Testis (tissue), 2 donors: ENCODE measurements at regions not wholly inside any gene's neighbourhood (a gene's known extent, or its start where the extent isn't known, plus 50 kb on each side); places are given as distances from the start of the nearest gene placed in this dataset.

Source experiments
- DNase-seq: peaks from one replicate; pipeline ENCODE4 v3.0.0-alpha.2; 2019
- H3K27ac ChIP-seq, 2 donors: fragments of 200-600 bp; sonication (generic); one replicate each; pipeline ENCODE4 v1.5.1; 2019
- H3K27me3 ChIP-seq: fragments of 200-600 bp; sonication (generic); one replicate; pipeline ENCODE4 v1.5.1; 2019
- H3K36me3 ChIP-seq: fragments of 200-600 bp; sonication (generic); one replicate; pipeline ENCODE4 v1.5.1; 2017; ENCODE audit warnings: low read depth; ENCODE audit errors: missing control alignments
- H3K4me1 ChIP-seq: fragments of 200-600 bp; sonication (generic); one replicate; pipeline ENCODE4 v1.5.1; 2019
- H3K4me3 ChIP-seq, 2 donors: fragments of 200-600 bp; sonication (generic); one replicate each; pipeline ENCODE4 v1.5.1; 2017 to 2019
- H3K9me3 ChIP-seq: fragments of 200-600 bp; sonication (generic); one replicate; pipeline ENCODE4 v1.5.1; 2017
- CTCF ChIP-seq, 3 experiments: fragments of 450-650 bp in 2 of 3; fragments of 200-600 bp in 1 of 3; sonication (generic) in 1 of 3; IDR thresholded peaks; one replicate each; pipeline ENCODE4 v1.5.1; 2016 to 2019; ENCODE audit warnings: antibody characterized with exemption in 3 of 3, mild to moderate bottlenecking in 2 of 3, moderate library complexity in 1 of 3
- POLR2A ChIP-seq: fragments of 450-650 bp; IDR thresholded peaks from one replicate; pipeline ENCODE4 v1.6.1; 2017; ENCODE audit warnings: antibody characterized with exemption, mild to moderate bottlenecking, moderate library complexity
- WGBS, 2 donors: methylation state at CpG; one replicate each; pipeline ENCODE4 v1.1.5; 2018; 5-methylcytosine and 5-hydroxymethylcytosine counted together
- intact Hi-C: fragments of 100-400 bp; cut with DNase I; formaldehyde crosslinking; loops from one replicate; pipeline ENCODE4 v1.15.1; 2023; ENCODE audit warnings: low total_unique reads

- Histone ChIP-seq H3K4me3 (no peak overlapping the region), H3K9me3 (no peaks in the 10 kb centered on the region), H3K27me3 (no peaks in the 10 kb centered on the region), H3K4me1 (no peaks in the 10 kb centered on the region), H3K36me3 (no peaks in the 10 kb centered on the region), H3K27ac (no peak overlapping the region)
- TF ChIP-seq CTCF (IDR thresholded peaks at IDR 0.05): no peak
- no peak for TF ChIP-seq POLR2A
- intact Hi-C loops: no loop called here
- DNase-seq: no peak
- 96% methylated on average over 4 of the region's 4 CpGs for WGBS, 2 donors
Measured at GRCh38 chr5:99835791-99836190, 699.4 kb upstream of the FAM174A start.

GRCh38 chr5:99827136-99827535, 708.0 kb upstream of the FAM174A start:
- Histone ChIP-seq H3K4me3 (no peak overlapping the region), H3K27me3 (no peaks in the 10 kb centered on the region), H3K27ac (no peak overlapping the region), H3K36me3 (no peaks in the 10 kb centered on the region), H3K4me1 (no peaks in the 10 kb centered on the region), H3K9me3 (no peaks in the 10 kb centered on the region)
- WGBS, 2 donors: 69 to 84% methylated on average over 2 of the region's 2 CpGs
- no peak for DNase-seq
- TF ChIP-seq POLR2A (no peak), CTCF (IDR thresholded peaks at IDR 0.05) (no peak)
- intact Hi-C loops: no loop called here

- no peaks in the 10 kb centered on the region for H3K9me3 ChIP-seq
- TF ChIP-seq POLR2A (no peak), CTCF (IDR thresholded peaks at IDR 0.05) (no peak)
- WGBS, 2 donors: 73 to 74% methylated on average over 17 of the region's 17 CpGs
- H3K4me1 ChIP-seq: no peaks in the 10 kb centered on the region
- no peaks in the 10 kb centered on the region for H3K27me3 ChIP-seq
- intact Hi-C loops: no loop called here
- H3K27ac ChIP-seq: no peak overlapping the region
- H3K36me3 ChIP-seq: no peaks in the 10 kb centered on the region
- H3K4me3 ChIP-seq: no peak overlapping the region
- no peak for DNase-seq
Measured at GRCh38 chr5:99817796-99818195, 717.4 kb upstream of the FAM174A start.

- intact Hi-C loops: no loop called here
- 29 to 52% methylated on average over 3 of the region's 3 CpGs for WGBS, 2 donors
- Histone ChIP-seq H3K4me3 (no peak overlapping the region), H3K27ac (no peak overlapping the region), H3K27me3 (no peaks in the 10 kb centered on the region), H3K4me1 (no peaks in the 10 kb centered on the region), H3K9me3 (no peaks in the 10 kb centered on the region), H3K36me3 (no peaks in the 10 kb centered on the region)
- no peak for DNase-seq
- no peak for TF ChIP-seq POLR2A
- TF ChIP-seq CTCF (IDR thresholded peaks at IDR 0.05): no peak
Measured at GRCh38 chr5:99814321-99815063, 720.7 kb upstream of the FAM174A start.

- TF ChIP-seq POLR2A (no peak), CTCF (IDR thresholded peaks at IDR 0.05) (no peak)
- H3K27me3 ChIP-seq: no peaks in the 10 kb centered on the region
- no peaks in the 10 kb centered on the region for H3K36me3 ChIP-seq
- DNase-seq: no peak
- H3K9me3 ChIP-seq: no peaks in the 10 kb centered on the region
- intact Hi-C loops: no loop called here
- no peaks in the 10 kb centered on the region for H3K4me1 ChIP-seq
- 57 to 68% methylated on average over 3 of the region's 3 CpGs for WGBS, 2 donors
- H3K27ac ChIP-seq: no peak overlapping the region
- no peak overlapping the region for H3K4me3 ChIP-seq
Measured at GRCh38 chr5:99808657-99809230, 726.4 kb upstream of the FAM174A start.
